Endothelial cell (in vitro differentiated cells): ENCODE measurements at regions not wholly inside any gene's neighbourhood (a gene's known extent, or its start where the extent isn't known, plus 50 kb on each side); places are given as distances from the start of the nearest gene placed in this dataset.

ENCODE experiments used
- DNase-seq: peaks from one replicate; pipeline ENCODE4 v3.0.0; 2021; ENCODE audit warnings: low spot score
- H3K27ac Mint-ChIP-seq: one replicate; pipeline ENCODE4 v1.8.0; 2021; ENCODE audit warnings: mixed read lengths, inconsistent platforms; ENCODE audit not compliant: unreplicated experiment
- H3K27me3 Mint-ChIP-seq: one replicate; pipeline ENCODE4 v1.8.0; 2021; ENCODE audit warnings: mild to moderate bottlenecking, moderate library complexity, mixed read lengths, inconsistent platforms; ENCODE audit not compliant: unreplicated experiment
- H3K36me3 Mint-ChIP-seq: one replicate; pipeline ENCODE4 v1.8.0; 2021; ENCODE audit warnings: mild to moderate bottlenecking, low read depth, mixed read lengths, inconsistent platforms; ENCODE audit not compliant: unreplicated experiment
- H3K4me1 Mint-ChIP-seq: one replicate; pipeline ENCODE4 v1.8.0; 2021; ENCODE audit warnings: mild to moderate bottlenecking, mixed read lengths, inconsistent platforms; ENCODE audit not compliant: unreplicated experiment
- H3K4me3 Mint-ChIP-seq: one replicate; pipeline ENCODE4 v1.8.0; 2021; ENCODE audit warnings: mild to moderate bottlenecking, mixed read lengths, inconsistent platforms; ENCODE audit not compliant: unreplicated experiment
- H3K9me3 Mint-ChIP-seq: one replicate; pipeline ENCODE4 v1.8.0; 2021; ENCODE audit warnings: mixed read lengths, inconsistent platforms; ENCODE audit not compliant: unreplicated experiment
- CTCF ChIP-seq: fragments of 200-600 bp; sonication (generic); IDR thresholded peaks from one replicate; pipeline ENCODE4 v1.5.0; 2021; ENCODE audit warnings: antibody characterized with exemption; ENCODE audit not compliant: unreplicated experiment

- no peaks in the 10 kb centered on the region for H3K9me3 Mint-ChIP-seq
- H3K27ac Mint-ChIP-seq: peak overlapping the region; percentile 83
- no peaks in the 10 kb centered on the region for H3K27me3 Mint-ChIP-seq
- TF ChIP-seq CTCF: no peak
- H3K4me1 Mint-ChIP-seq: peaks cover 4% of the 10 kb centered on the region
- H3K36me3 Mint-ChIP-seq: no peaks in the 10 kb centered on the region
- H3K4me3 Mint-ChIP-seq: no peak overlapping the region
- DNase-seq: no peak
Observed at GRCh38 chr10:28940158-28940888, 263.0 kb downstream of the BAMBI start.

- H3K27me3 Mint-ChIP-seq: no peaks in the 10 kb centered on the region
- no peak for DNase-seq
- no peak overlapping the region for H3K27ac Mint-ChIP-seq
- no peak overlapping the region for H3K4me3 Mint-ChIP-seq
- peaks cover 4% of the 10 kb centered on the region for H3K4me1 Mint-ChIP-seq
- no peaks in the 10 kb centered on the region for H3K9me3 Mint-ChIP-seq
- no peaks in the 10 kb centered on the region for H3K36me3 Mint-ChIP-seq
- TF ChIP-seq CTCF: no peak
Observed at GRCh38 chr10:28942012-28942411, 264.7 kb downstream of the BAMBI start.

GRCh38 chr10:28945959-28946358 is 268.6 kb downstream of the BAMBI start:
- no peaks in the 10 kb centered on the region for H3K4me1 Mint-ChIP-seq
- no peak overlapping the region for H3K27ac Mint-ChIP-seq
- no peak for DNase-seq
- H3K36me3 Mint-ChIP-seq: no peaks in the 10 kb centered on the region
- no peak for TF ChIP-seq CTCF
- no peaks in the 10 kb centered on the region for H3K9me3 Mint-ChIP-seq
- H3K27me3 Mint-ChIP-seq: peaks cover 2% of the 10 kb centered on the region
- H3K4me3 Mint-ChIP-seq: no peak overlapping the region

GRCh38 chr10:28946479-28946878 is 269.2 kb downstream of the BAMBI start:
- Mint-ChIP-seq H3K4me3 (no peak overlapping the region), H3K27me3 (peaks cover 2% of the 10 kb centered on the region), H3K36me3 (no peaks in the 10 kb centered on the region), H3K4me1 (no peaks in the 10 kb centered on the region), H3K9me3 (no peaks in the 10 kb centered on the region), H3K27ac (no peak overlapping the region)
- no peak for TF ChIP-seq CTCF
- no peak for DNase-seq

- peaks cover 2% of the 10 kb centered on the region for H3K27me3 Mint-ChIP-seq
- TF ChIP-seq CTCF: no peak
- H3K9me3 Mint-ChIP-seq: no peaks in the 10 kb centered on the region
- no peaks in the 10 kb centered on the region for H3K36me3 Mint-ChIP-seq
- no peak overlapping the region for H3K27ac Mint-ChIP-seq
- no peaks in the 10 kb centered on the region for H3K4me1 Mint-ChIP-seq
- no peak overlapping the region for H3K4me3 Mint-ChIP-seq
- DNase-seq: no peak
Observed at GRCh38 chr10:28947171-28947570, 269.9 kb downstream of the BAMBI start.
